ENCODE measurements at regions not wholly inside any gene's neighbourhood (a gene's known extent, or its start where the extent isn't known, plus 50 kb on each side); places are given as distances from the start of the nearest gene placed in this dataset.
A peak's percentile ranks its signal among the peaks of the same experiment; 100 is the strongest.

DNA sequence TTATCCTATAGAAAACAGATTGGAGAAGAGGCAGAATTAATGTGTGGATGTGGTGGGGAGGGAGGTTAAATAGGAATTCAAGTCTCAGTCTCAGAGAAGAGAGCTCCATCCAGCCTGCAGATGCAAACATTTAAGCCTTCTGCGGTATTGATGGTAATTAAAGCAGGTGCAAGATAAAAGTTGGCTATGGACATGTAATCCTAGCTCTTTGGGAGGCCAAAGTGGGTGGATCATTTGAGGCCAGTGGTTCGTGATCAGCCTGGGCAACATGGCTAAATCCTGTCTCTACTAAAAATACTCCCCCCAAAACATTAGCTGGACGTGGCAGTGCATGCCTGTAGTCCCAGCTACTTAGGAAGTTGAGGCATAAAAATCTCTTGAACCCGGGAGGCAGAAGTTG, 332.7 kb downstream of the PABPC4L start:
- no peak for DNase-seq

- peak; percentile 55 for DNase-seq
Measured at GRCh38 chr4:133866328-133866699, 335.3 kb downstream of the PABPC4L start.

- peak; percentile 55 for DNase-seq
Measured at GRCh38 chr4:133865612-133866327, 335.8 kb downstream of the PABPC4L start.

DNA sequence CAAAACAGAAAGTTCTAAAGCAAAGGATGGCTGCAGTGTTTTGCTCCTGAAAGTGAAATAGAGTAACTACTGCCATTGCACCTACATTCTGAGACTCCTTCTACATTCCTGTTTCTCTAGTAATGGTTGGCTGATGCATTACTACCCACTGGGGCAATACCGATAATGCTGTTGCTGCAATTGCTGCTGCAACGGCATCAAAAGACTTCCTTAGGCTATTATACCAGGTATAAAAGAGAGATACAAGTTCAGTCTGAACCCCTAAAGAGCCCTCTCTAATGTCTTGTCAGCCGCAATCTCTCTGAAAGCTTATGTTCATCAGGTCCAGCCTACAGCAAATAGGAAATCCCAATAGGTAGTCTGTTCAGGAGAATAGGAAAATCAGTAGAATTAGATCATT, 338.4 kb downstream of the PABPC4L start:
- no peak for DNase-seq

DNA sequence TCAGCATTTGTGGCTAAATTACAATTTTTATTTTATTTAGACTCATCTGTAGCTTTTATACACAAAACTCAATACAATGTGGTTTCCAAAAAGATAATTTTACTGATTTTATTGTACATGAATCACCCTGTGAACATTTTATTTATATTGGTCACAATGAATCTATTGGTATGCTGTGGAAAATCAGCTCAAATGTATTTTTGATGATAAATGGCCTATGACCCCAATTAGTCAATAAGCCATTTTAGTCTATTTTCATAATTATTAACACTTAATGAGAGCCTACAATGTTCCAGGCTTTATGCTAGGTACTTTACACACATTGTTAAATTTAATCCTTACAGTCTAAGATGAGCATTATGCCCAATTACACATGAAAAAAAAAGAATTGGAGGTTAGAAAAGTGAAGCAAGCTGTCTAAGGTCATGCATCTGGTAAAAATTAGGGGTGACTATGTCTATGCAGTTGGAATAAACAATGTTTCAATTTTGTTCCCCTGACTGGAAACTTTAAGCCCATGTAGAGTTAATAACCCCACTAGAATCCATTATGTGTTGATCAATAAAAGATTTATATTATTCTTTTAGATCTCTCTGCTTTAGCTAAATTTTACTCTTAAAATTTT, 344.7 kb downstream of the PABPC4L start:
- DNase-seq: no peak

DNA sequence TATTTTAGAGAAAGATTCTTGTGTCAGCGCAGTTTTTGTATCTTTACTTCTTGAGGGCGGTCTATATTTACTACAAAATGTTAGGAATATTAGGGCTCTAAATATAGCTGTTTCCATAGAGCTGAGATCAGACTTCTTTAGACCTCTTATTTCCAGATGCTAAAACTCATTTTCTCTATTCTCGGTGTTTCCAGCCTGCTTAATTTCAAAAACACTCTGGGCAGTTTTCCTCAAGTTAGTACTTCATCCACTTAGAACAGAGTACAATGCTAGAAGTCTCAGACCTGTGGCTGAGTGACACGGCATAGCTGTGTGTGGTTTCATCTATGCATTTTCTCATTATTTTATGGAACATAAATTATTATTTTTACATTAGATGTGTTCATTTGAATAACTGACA, 346.6 kb downstream of the PABPC4L start:
- DNase-seq: no peak

GRCh38 chr4:133839326-133839725, 362.3 kb downstream of the PABPC4L start:
- DNase-seq: no peak

DNA sequence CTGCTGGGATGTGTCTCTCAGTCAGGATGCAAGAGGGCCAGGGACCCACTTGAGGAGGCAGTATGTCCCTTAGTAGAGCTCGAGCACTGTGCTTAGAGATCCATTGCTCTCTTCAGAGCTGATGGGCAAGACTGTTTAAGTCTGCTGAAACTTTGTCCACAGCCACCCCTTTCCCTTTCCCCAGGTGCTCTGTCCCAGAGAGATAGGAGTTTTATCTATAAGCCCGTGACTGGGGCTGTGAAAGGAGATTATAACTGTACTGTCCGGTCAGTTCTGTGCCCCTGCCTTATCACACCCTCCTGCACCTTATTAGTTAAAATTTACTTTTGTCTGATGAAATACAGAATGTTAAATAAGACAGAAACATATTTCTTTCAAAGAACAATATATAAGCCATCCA, 378.4 kb downstream of the PABPC4L start:
- no peak for DNase-seq

DNA sequence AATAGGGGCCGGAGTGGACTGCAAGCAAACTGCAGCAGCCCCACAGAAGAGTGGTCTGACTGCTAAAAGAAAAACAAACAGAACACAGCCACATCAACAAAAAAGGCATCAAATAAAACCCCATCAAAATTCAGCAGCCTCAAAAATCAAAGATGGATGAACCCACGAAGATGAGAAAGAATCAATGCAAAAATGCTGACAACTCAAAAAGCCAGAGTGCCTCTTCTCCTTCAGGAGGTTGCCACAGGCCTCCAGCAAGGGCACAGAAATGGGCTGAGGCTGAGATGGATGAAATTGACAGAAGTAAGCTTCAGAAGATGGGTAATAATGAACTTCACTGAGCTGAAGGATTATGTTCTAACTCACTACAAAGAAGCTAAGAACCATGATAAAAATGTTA, 388.6 kb downstream of the PABPC4L start:
- DNase-seq: no peak

GRCh38 chr4:133812236-133812635, 389.4 kb downstream of the PABPC4L start:
- no peak for DNase-seq

DNA sequence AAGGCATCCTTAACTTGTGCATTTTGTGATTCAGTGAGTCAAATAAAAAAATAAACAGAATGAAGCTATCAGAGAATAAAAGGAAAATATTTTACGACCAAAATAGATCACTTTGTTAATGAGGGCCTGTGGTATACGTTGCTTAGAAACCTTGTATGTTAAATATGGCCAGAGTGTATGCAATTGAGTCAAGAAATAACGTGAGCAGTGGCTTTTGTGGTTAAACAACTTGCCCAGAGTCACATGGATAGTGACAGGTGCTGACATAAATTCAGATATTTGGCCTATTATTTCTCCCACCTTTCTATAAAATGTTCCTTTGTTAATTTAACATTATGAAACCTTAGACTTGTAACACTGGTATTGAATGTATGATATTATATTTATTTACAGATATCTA, 393.4 kb downstream of the PABPC4L start:
- DNase-seq: no peak

DNA sequence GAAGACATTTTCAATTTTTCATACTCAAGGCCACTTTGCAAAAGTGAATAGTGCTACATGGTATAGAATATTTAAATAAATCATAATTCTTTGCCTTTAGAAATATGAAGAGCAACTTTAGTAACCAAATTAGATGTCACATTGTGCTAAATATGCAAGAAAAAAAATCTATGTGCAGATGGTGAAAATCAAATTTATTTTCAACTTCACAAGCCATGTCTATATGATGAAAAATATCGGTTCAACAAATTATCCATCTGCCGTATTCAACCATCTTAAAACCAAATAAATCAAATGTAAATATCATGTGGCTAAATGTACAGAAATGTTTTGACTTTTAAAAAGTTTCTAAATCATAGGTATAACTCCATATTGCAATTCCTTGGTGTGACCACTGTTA, 398.2 kb downstream of the PABPC4L start:
- no peak for DNase-seq

GRCh38 chr4:133802359-133803140, 399.0 kb downstream of the PABPC4L start:
- DNase-seq: no peak

DNA sequence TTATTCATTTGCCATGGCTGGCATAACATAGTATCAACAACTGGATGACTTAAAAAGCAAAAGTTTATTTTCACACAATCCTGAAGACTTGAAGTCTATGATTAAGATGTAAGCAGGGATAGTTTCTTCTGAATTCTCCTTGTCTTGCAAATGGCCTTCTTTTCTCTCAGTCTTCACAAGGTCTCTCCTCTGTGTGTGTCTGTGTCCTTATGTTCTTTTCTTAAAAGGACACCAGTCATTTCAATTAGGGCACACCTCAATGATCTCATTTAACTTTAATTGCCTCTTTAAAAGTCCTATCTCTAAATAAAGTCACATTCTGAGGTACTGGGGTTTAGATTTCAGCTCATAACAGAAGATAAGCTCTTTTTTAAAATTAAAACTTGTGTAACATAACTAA, 399.7 kb downstream of the PABPC4L start:
- no peak for DNase-seq

DNA sequence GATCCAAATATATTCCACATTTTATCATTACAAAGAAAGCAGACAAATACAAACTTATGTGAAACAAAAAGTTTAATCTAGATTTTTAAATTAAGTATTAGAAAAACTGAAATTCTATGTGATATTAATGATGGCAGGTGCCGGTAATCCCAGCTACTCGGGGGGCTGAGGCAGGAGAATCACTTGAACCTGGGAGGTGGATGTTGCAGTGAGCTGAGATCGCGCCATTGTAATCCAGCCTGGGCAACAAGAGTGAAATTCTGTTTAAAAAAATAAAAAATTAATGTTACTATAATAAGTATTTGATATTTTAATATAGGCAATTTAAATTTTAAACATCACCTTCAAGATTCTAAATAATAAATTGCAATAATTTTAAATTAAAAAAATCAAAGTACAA, 400.6 kb downstream of the PABPC4L start:
- no peak for DNase-seq

DNA sequence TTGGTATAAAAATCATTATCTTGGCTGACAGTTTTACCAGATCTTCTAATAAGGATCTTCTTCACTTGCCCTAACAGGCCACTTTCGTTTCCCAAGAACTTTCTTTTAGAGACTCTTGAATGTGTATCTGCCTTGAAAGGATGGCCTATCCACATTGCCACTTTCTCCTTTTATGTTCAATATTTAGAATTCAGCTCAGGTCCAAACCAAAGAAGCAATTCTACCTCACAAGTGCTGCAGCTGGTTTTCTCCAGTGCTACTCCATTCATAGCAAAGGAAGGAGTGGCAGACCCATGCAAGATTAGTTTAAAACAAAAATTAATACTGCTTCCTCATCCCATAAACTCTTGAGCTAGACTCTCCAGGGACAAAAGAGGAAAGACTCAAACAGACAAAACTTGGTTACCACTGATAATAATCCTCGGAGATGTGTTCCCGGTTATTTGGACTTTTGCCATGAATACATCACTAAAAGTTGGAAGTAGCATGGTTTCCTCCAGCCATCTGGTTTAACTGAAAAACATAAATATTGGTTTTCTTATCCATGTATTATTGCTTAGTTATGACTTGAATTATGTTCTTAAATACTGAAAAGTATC, 401.8 kb downstream of the PABPC4L start:
- DNase-seq: no peak

DNA sequence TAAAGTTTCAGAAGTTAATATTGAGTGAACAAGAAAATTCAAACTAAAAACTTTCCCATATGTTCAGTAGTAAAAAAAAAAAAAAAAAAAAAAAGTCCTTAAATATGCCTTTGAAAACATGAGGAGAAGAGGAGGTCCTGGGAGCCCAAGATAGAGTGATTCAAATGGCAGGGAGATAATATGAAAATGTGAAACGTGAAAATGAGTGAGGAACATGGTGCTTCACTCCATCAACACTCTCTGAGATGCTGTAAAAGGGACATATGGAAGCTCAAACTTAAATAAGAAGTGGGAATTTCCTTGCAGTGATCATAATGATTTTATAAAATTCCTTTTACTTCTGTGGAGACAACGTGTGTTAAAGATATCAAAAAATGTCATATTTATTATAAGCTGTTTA, 423.9 kb downstream of the PABPC4L start:
- DNase-seq: no peak

DNA sequence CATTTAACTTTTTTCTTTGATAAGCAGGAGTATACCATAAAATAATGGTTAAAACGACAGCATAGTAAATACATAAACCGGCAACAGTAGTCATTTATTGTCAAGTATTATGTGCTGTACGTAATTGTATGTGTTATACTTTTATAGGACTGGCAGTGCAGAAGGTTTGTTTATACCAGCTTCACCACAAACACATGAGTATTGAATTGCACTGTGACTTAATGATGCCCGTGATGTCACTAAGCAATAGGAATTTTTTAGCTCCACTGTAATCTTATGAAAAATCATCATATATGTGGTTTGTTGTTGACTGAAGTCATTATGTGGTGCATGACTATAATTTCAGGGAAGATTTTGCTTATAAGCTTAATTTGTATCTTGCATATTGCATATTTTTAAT, 424.6 kb downstream of the PABPC4L start:
- no peak for DNase-seq

DNA sequence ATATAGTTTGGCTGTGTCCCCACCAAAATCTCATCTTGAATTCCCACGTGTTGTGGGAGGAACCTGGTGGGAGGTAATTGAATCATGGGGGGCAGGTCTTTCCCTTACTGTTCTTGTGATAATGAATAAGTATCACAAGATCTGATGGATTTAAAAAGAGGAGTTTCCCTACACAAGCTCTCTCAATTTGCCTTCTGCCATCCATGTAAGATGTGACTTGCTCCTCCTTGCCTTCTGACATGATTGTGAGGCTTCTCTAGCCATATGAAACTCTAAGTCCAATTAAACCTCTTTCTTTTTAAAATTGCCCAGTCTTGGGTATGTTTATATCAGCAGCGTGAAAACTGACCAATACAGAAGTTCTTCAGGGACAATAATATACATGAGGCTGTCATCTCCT, 425.1 kb downstream of the PABPC4L start:
- no peak for DNase-seq

GRCh38 chr4:133775881-133776280, 425.7 kb downstream of the PABPC4L start:
- DNase-seq: no peak

DNA sequence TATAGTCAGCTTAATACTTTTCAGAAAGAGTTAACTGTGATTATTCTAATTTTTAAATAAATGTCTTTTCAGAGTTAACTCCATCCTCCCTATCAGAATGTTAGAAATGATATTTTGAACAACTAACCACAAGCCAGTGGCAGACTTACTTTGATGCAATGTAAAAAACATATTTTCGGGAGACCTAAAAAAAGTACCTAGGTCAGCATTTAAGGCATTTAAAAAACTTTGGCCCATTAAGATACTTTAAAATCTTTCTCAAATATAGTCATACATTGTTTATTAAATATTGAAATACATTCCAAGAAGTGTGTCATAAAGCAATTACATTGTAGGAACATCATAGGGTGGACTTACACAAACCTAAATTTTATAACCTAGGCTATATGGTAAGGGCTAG, 426.1 kb downstream of the PABPC4L start:
- DNase-seq: no peak

- DNase-seq: no peak
Measured at GRCh38 chr4:133759428-133759827, 442.2 kb downstream of the PABPC4L start.

DNA sequence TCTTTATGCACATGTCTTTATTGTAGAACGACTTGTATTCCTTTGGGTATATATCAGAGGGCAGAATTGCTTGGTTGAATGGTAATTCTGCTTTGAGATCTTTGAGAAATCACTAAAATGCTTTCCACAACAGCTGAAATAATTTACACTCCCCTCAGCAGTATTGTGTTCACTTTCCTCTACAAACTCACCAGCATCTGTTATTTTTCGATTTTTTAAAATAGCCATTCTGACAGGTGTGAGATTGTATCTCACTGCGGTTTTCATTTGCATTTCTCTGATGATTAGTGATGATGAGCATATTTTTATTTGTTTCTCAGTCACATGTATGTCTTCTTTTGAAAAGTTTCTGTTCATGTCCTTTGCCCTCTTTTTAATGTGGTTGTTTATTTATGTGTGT, 459.8 kb downstream of the PABPC4L start:
- no peak for DNase-seq

GRCh38 chr4:133720001-133720400, 481.6 kb downstream of the PABPC4L start:
- no peak for DNase-seq
